ENCODE measurements at regions not wholly inside any gene's neighbourhood (a gene's known extent, or its start where the extent isn't known, plus 50 kb on each side); places are given as distances from the start of the nearest gene placed in this dataset.
A peak's percentile ranks its signal among the peaks of the same experiment; 100 is the strongest.

- Histone ChIP-seq H3K18ac (ENCODE audit: low read depth in 1 of 2, low read length in 2 of 2) (no peak overlapping the region), H2AK5ac (ENCODE audit: low read length, severe bottlenecking) (no peak overlapping the region), H4K8ac (ENCODE audit: low read length) (no peak overlapping the region), H3K27me3 (ENCODE audit: control insufficient read depth in 1 of 2, insufficient read depth in 1 of 2, low read length in 2 of 2) (no peaks in the 10 kb centered on the region), H3K23ac (ENCODE audit: low read length in 2 of 2) (no peak overlapping the region), H3K4ac (ENCODE audit: low read depth in 1 of 2, low read length in 2 of 2) (no peak overlapping the region), H3K27ac (ENCODE audit: low read length, poor library complexity, severe bottlenecking) (no peak overlapping the region), H3K36me3 (ENCODE audit: control insufficient read depth in 1 of 2, insufficient read depth in 2 of 2, low read depth in 1 of 2, low read length in 2 of 2) (no peaks in the 10 kb centered on the region), H3K4me1 (ENCODE audit: control insufficient read depth, insufficient read depth, low read depth, low read length) (no peaks in the 10 kb centered on the region), H3K4me3 (ENCODE audit: insufficient read depth in 1 of 2, low read depth in 1 of 2, low read length in 2 of 2) (no peak overlapping the region), H3K79me1 (replicated peaks; ENCODE audit: low read length, poor library complexity, severe bottlenecking) (peaks cover 2% of the 10 kb centered on the region), H2BK5ac (ENCODE audit: low read depth, low read length, poor library complexity, severe bottlenecking) (no peak overlapping the region), H3K14ac (ENCODE audit: low read length in 2 of 2) (no peak overlapping the region), H3K9ac (ENCODE audit: low read length) (no peak overlapping the region), H2BK15ac (ENCODE audit: low read depth, poor library complexity, severe bottlenecking) (no peak overlapping the region), H3K4me2 (ENCODE audit: low read length, poor library complexity, severe bottlenecking) (no peak overlapping the region), H2AFZ (ENCODE audit: low read depth, low read length) (no peak overlapping the region), H2BK12ac (ENCODE audit: low read length in 2 of 2) (no peak overlapping the region), H2BK120ac (ENCODE audit: low read depth, low read length) (no peak overlapping the region), H3K9me3 (ENCODE audit: control insufficient read depth, low read length) (peaks cover 3% of the 10 kb centered on the region), H4K91ac (ENCODE audit: low read length) (no peak overlapping the region)
- peak; percentile 34 for DNase-seq
- 50% methylated on average over 2 of the region's 4 CpGs for WGBS
Measured at GRCh38 chr1:65503427-65503826, 83.0 kb downstream of the LEPR start.

GRCh38 chr1:65504263-65504662 is 83.8 kb downstream of the LEPR start:
- H3K14ac ChIP-seq (ENCODE audit: low read length in 2 of 2), result no peak overlapping the region
- no peak overlapping the region for H3K4me3 ChIP-seq (ENCODE audit: insufficient read depth in 1 of 2, low read depth in 1 of 2, low read length in 2 of 2)
- H4K91ac ChIP-seq (ENCODE audit: low read length), result no peak overlapping the region
- no peaks in the 10 kb centered on the region for H3K27me3 ChIP-seq (ENCODE audit: control insufficient read depth in 1 of 2, insufficient read depth in 1 of 2, low read length in 2 of 2)
- no peak overlapping the region for H2AK5ac ChIP-seq (ENCODE audit: low read length, severe bottlenecking)
- no peak overlapping the region for H3K9ac ChIP-seq (ENCODE audit: low read length)
- peaks cover 4% of the 10 kb centered on the region for H3K9me3 ChIP-seq (ENCODE audit: control insufficient read depth, low read length)
- H3K23ac ChIP-seq (ENCODE audit: low read length in 2 of 2), result no peak overlapping the region
- H4K8ac ChIP-seq (ENCODE audit: low read length), result no peak overlapping the region
- no peak overlapping the region for H2BK120ac ChIP-seq (ENCODE audit: low read depth, low read length)
- H2BK15ac ChIP-seq (ENCODE audit: low read depth, poor library complexity, severe bottlenecking), result no peak overlapping the region
- no peak overlapping the region for H3K4ac ChIP-seq (ENCODE audit: low read depth in 1 of 2, low read length in 2 of 2)
- no peak overlapping the region for H2AFZ ChIP-seq (ENCODE audit: low read depth, low read length)
- peak overlapping the region in 1 of 2 experiments; percentile 31 for H2BK12ac ChIP-seq (ENCODE audit: low read length in 2 of 2)
- no peak overlapping the region for H3K4me2 ChIP-seq (ENCODE audit: low read length, poor library complexity, severe bottlenecking)
- no peaks in the 10 kb centered on the region for H3K4me1 ChIP-seq (ENCODE audit: control insufficient read depth, insufficient read depth, low read depth, low read length)
- peaks cover 3% of the 10 kb centered on the region for H3K79me1 ChIP-seq (replicated peaks; ENCODE audit: low read length, poor library complexity, severe bottlenecking)
- no peak overlapping the region for H2BK5ac ChIP-seq (ENCODE audit: low read depth, low read length, poor library complexity, severe bottlenecking)
- DNase-seq, result no peak
- no CpG with 5 or more reads among the region's 3 CpGs for WGBS
- H3K27ac ChIP-seq (ENCODE audit: low read length, poor library complexity, severe bottlenecking), result no peak overlapping the region
- no peak overlapping the region for H3K18ac ChIP-seq (ENCODE audit: low read depth in 1 of 2, low read length in 2 of 2)
- H3K36me3 ChIP-seq (ENCODE audit: control insufficient read depth in 1 of 2, insufficient read depth in 2 of 2, low read depth in 1 of 2, low read length in 2 of 2), result no peaks in the 10 kb centered on the region

GRCh38 chr1:65505547-65506300 is 85.3 kb downstream of the LEPR start:
- Histone ChIP-seq H2AFZ (ENCODE audit: low read depth, low read length) (no peak overlapping the region), H3K4me1 (ENCODE audit: control insufficient read depth, insufficient read depth, low read depth, low read length) (peaks cover 2% of the 10 kb centered on the region), H2BK15ac (ENCODE audit: low read depth, poor library complexity, severe bottlenecking) (no peak overlapping the region), H3K79me1 (replicated peaks; ENCODE audit: low read length, poor library complexity, severe bottlenecking) (peaks cover 3% of the 10 kb centered on the region), H4K91ac (ENCODE audit: low read length) (no peak overlapping the region), H3K27me3 (ENCODE audit: control insufficient read depth in 1 of 2, insufficient read depth in 1 of 2, low read length in 2 of 2) (no peaks in the 10 kb centered on the region), H2BK12ac (ENCODE audit: low read length in 2 of 2) (peak overlapping the region; percentile 15 to 83), H4K8ac (ENCODE audit: low read length) (no peak overlapping the region), H2BK120ac (ENCODE audit: low read depth, low read length) (no peak overlapping the region), H3K4me3 (ENCODE audit: insufficient read depth in 1 of 2, low read depth in 1 of 2, low read length in 2 of 2) (no peak overlapping the region), H3K14ac (ENCODE audit: low read length in 2 of 2) (no peak overlapping the region), H2BK5ac (ENCODE audit: low read depth, low read length, poor library complexity, severe bottlenecking) (no peak overlapping the region), H3K27ac (ENCODE audit: low read length, poor library complexity, severe bottlenecking) (no peak overlapping the region), H3K4ac (ENCODE audit: low read depth in 1 of 2, low read length in 2 of 2) (peak overlapping the region in 1 of 2 experiments; percentile 4), H3K4me2 (ENCODE audit: low read length, poor library complexity, severe bottlenecking) (no peak overlapping the region), H3K18ac (ENCODE audit: low read depth in 1 of 2, low read length in 2 of 2) (peak overlapping the region in 1 of 2 experiments; percentile 48), H2AK5ac (ENCODE audit: low read length, severe bottlenecking) (no peak overlapping the region), H3K9ac (ENCODE audit: low read length) (no peak overlapping the region), H3K36me3 (ENCODE audit: control insufficient read depth in 1 of 2, insufficient read depth in 2 of 2, low read depth in 1 of 2, low read length in 2 of 2) (no peaks in the 10 kb centered on the region), H3K23ac (ENCODE audit: low read length in 2 of 2) (no peak overlapping the region), H3K9me3 (ENCODE audit: control insufficient read depth, low read length) (peaks cover 4% of the 10 kb centered on the region)
- WGBS, result 71% methylated on average over 4 of the region's 5 CpGs
- DNase-seq, result no peak

- Histone ChIP-seq H2AK5ac (ENCODE audit: low read length, severe bottlenecking) (no peak overlapping the region), H3K18ac (ENCODE audit: low read depth in 1 of 2, low read length in 2 of 2) (no peak overlapping the region), H3K4me2 (ENCODE audit: low read length, poor library complexity, severe bottlenecking) (no peak overlapping the region), H3K4me3 (ENCODE audit: insufficient read depth in 1 of 2, low read depth in 1 of 2, low read length in 2 of 2) (no peak overlapping the region), H4K91ac (ENCODE audit: low read length) (no peak overlapping the region), H3K9me3 (ENCODE audit: control insufficient read depth, low read length) (peaks cover 4% of the 10 kb centered on the region), H3K36me3 (ENCODE audit: control insufficient read depth in 1 of 2, insufficient read depth in 2 of 2, low read depth in 1 of 2, low read length in 2 of 2) (no peaks in the 10 kb centered on the region), H3K9ac (ENCODE audit: low read length) (no peak overlapping the region), H2BK120ac (ENCODE audit: low read depth, low read length) (no peak overlapping the region), H2BK12ac (ENCODE audit: low read length in 2 of 2) (no peak overlapping the region), H2BK15ac (ENCODE audit: low read depth, poor library complexity, severe bottlenecking) (no peak overlapping the region), H3K23ac (ENCODE audit: low read length in 2 of 2) (no peak overlapping the region), H4K8ac (ENCODE audit: low read length) (no peak overlapping the region), H3K14ac (ENCODE audit: low read length in 2 of 2) (no peak overlapping the region), H3K27me3 (ENCODE audit: control insufficient read depth in 1 of 2, insufficient read depth in 1 of 2, low read length in 2 of 2) (no peaks in the 10 kb centered on the region), H3K79me1 (replicated peaks; ENCODE audit: low read length, poor library complexity, severe bottlenecking) (peaks cover 4% of the 10 kb centered on the region), H3K27ac (ENCODE audit: low read length, poor library complexity, severe bottlenecking) (no peak overlapping the region), H3K4me1 (ENCODE audit: control insufficient read depth, insufficient read depth, low read depth, low read length) (peaks cover 5% of the 10 kb centered on the region), H2AFZ (ENCODE audit: low read depth, low read length) (no peak overlapping the region), H3K4ac (ENCODE audit: low read depth in 1 of 2, low read length in 2 of 2) (no peak overlapping the region), H2BK5ac (ENCODE audit: low read depth, low read length, poor library complexity, severe bottlenecking) (no peak overlapping the region)
- DNase-seq, result no peak
- WGBS, result no CpG with 5 or more reads among the region's 2 CpGs
Measured at GRCh38 chr1:65508051-65508450, 87.6 kb downstream of the LEPR start.
